K562 (cell line): ENCODE measurements at regions not wholly inside any gene's neighbourhood (a gene's known extent, or its start where the extent isn't known, plus 50 kb on each side); places are given as distances from the start of the nearest gene placed in this dataset.

Experiments
- ATAC-seq: fragments of 200-7000 bp; cut with Tn5 transposase; 3 replicates; pipeline ENCODE4 v1.9.1; 2020; ENCODE audit warnings: moderate library complexity
- BruUV-seq: library from RNA; stranded (reverse); fragments of 400-500 nt; replicated peaks from 2 replicates; lab custom pipeline; 2021; lab: Mats Ljungman, UMichigan
- CTCF ChIA-PET: fragments of 300-600 bp; formaldehyde crosslinking; extraction: SDS; loops from one replicate; lab custom pipeline; 2021; ENCODE audit warnings: low intra/inter-chr PET ratio; lab: Yijun Ruan, JAX
- POLR2A ChIA-PET: fragments of 300-600, 350-650 bp; sonication (Branson Sonifier 250); formaldehyde crosslinking; extraction: SDS; loops from one replicate; lab custom pipeline; 2021; ENCODE audit warnings: antibody characterized with exemption, inconsistent platforms; lab: Yijun Ruan, JAX
- DNase-seq, 4 experiments: peaks; one replicate each; pipeline versions ENCODE4 v3.0.0 to v3.0.0-alpha.2; 2011 to 2018; ENCODE audit warnings: low spot score in 3 of 4, mixed read lengths in 3 of 4; ENCODE audit errors: extremely low read depth in 1 of 4
- FAIRE-seq: peaks from 2 replicates; lab custom pipeline; 2011; peaks lifted over from hg19 to GRCh38; lab: Jason Lieb, UNC
- H2AFZ ChIP-seq: 2 replicates; pipeline ENCODE4 v1.6.0; 2011; ENCODE audit warnings: low read depth, low read length, control low read depth, inconsistent platforms
- H3K27ac ChIP-seq: fragments of 200-600 bp; 3 replicates; pipeline ENCODE4 v1.8.0; 2011; ENCODE audit warnings: low read depth, mild to moderate bottlenecking, control low read depth, inconsistent platforms, low read length, moderate library complexity, mixed read lengths; ENCODE audit errors: extremely low read depth
- H3K27me3 ChIP-seq, 2 experiments: fragments of 300-600 bp in 1 of 2; 2 replicates in 1 of 2; 3 replicates in 1 of 2; pipeline versions ENCODE4 v1.6.0 to v1.8.0; 2011; ENCODE audit warnings: inconsistent platforms in 2 of 2, low read length in 2 of 2, mild to moderate bottlenecking in 1 of 2, mixed read lengths in 1 of 2, moderate library complexity in 1 of 2; ENCODE audit not compliant: control insufficient read depth in 2 of 2, insufficient read depth in 2 of 2
- H3K36me3 ChIP-seq: fragments of 300-600 bp; 3 replicates; pipeline ENCODE4 v1.8.0; 2011; ENCODE audit warnings: mild to moderate bottlenecking, low read length, inconsistent platforms; ENCODE audit not compliant: control insufficient read depth, insufficient read depth
- H3K4me1 ChIP-seq, 2 experiments: fragments of 200-600 bp in 1 of 2; replicated peaks in 1 of 2; 2 replicates in 1 of 2; 3 replicates in 1 of 2; pipeline versions ENCODE4 v1.5.1 to v1.8.0; 2011; ENCODE audit warnings: inconsistent platforms in 2 of 2, low read length in 2 of 2, mild to moderate bottlenecking in 1 of 2, mixed read lengths in 1 of 2, moderate library complexity in 1 of 2; ENCODE audit not compliant: control insufficient read depth in 2 of 2, insufficient read depth in 2 of 2
- H3K4me2 ChIP-seq: 2 replicates; pipeline ENCODE4 v1.6.1; 2011; ENCODE audit warnings: low read length, control low read depth, inconsistent platforms, mixed read lengths; ENCODE audit not compliant: insufficient read depth
- H3K4me3 ChIP-seq: fragments of 200-600 bp; sonication (generic), shearing (Covaris generic); 2 replicates; pipeline ENCODE4 v1.5.1; 2016; ENCODE audit warnings: control low read depth, inconsistent platforms
- H3K79me2 ChIP-seq: fragments of 200-600 bp; 3 replicates; pipeline ENCODE4 v1.8.0; 2011; ENCODE audit warnings: low read length, inconsistent platforms; ENCODE audit not compliant: control insufficient read depth, insufficient read depth
- H3K9ac ChIP-seq, 2 experiments: 2 replicates each; pipeline versions ENCODE4 v1.6.0 to v1.6.1; 2011; ENCODE audit warnings: low read depth in 2 of 2, low read length in 2 of 2, control low read depth in 1 of 2, inconsistent platforms in 1 of 2, mild to moderate bottlenecking in 1 of 2, mixed read lengths in 1 of 2; ENCODE audit not compliant: insufficient read depth in 1 of 2
- H3K9me1 ChIP-seq: one replicate; pipeline ENCODE4 v1.6.0; 2011; ENCODE audit warnings: inconsistent platforms, mild to moderate bottlenecking, low read length, moderate library complexity; ENCODE audit not compliant: control insufficient read depth, insufficient read depth
- H3K9me3 ChIP-seq: replicated peaks from 2 replicates; pipeline ENCODE4 v1.5.1; 2011; ENCODE audit warnings: low read depth, low read length, inconsistent platforms; ENCODE audit not compliant: control insufficient read depth, insufficient read depth
- H4K20me1 ChIP-seq: replicated peaks from 2 replicates; pipeline ENCODE4 v1.6.1; 2011; ENCODE audit warnings: low read length, inconsistent platforms, mixed read lengths; ENCODE audit not compliant: control insufficient read depth, insufficient read depth
- CBFA2T2 ChIP-seq: fragments of 450-650 bp; conservative IDR thresholded peaks from 2 replicates; pipeline ENCODE4 v1.6.1; 2017; ENCODE audit warnings: mild to moderate bottlenecking
- DEAF1 ChIP-seq: fragments of 450-650 bp; formaldehyde crosslinking; IDR thresholded peaks from 2 replicates; pipeline ENCODE4 v1.4.0; 2020; ENCODE audit warnings: mild to moderate bottlenecking, moderate library complexity
- E4F1 ChIP-seq: fragments of 250-450 bp; sonication (Bioruptor Pico); IDR thresholded peaks from 2 replicates; pipeline ENCODE4 v1.5.0; 2021; ENCODE audit warnings: mild to moderate bottlenecking, borderline replicate concordance
- FIP1L1 ChIP-seq: fragments of 200-400 bp; formaldehyde crosslinking; IDR thresholded peaks from 2 replicates; pipeline ENCODE4 v1.6.1; 2018; ENCODE audit warnings: mild to moderate bottlenecking, low read depth, low read length; ENCODE audit not compliant: poor library complexity, severe bottlenecking
- GABPB1 ChIP-seq: sonication (generic); formaldehyde crosslinking; IDR thresholded peaks from 2 replicates; pipeline ENCODE4 v1.8.0; 2022; ENCODE audit warnings: mild to moderate bottlenecking, missing genetic modification reagents
- KDM1A ChIP-seq, 2 experiments: fragments of 450-650 bp; IDR thresholded peaks; 2 replicates each; pipeline ENCODE4 v1.6.1; 2016; ENCODE audit warnings: mild to moderate bottlenecking in 2 of 2
- THAP12 ChIP-seq: fragments of 250-450 bp; sonication (Bioruptor Pico); IDR thresholded peaks from 2 replicates; pipeline ENCODE4 v1.9.0; 2021; ENCODE audit warnings: mild to moderate bottlenecking, inconsistent platforms
- WGBS: fragments of 100-300 bp; shearing (Covaris generic); methylation state at CpG from one replicate; pipeline ENCODE4 v1.1.6; 2016; ENCODE audit warnings: low coverage, mixed read lengths; ENCODE audit not compliant: insufficient coverage; ENCODE audit errors: missing lambda C conversion rate; 5-methylcytosine and 5-hydroxymethylcytosine counted together
- in situ Hi-C: fragments of 300-500 bp; cut with MboI; formaldehyde crosslinking; loops from 4 replicates; pipeline ENCODE4 v1.15.0; 2018; ENCODE audit warnings: inconsistent platforms, mixed read lengths
- intact Hi-C: fragments of 100-400 bp; cut with micrococcal nuclease; formaldehyde crosslinking; loops from 2 replicates; pipeline ENCODE4 v1.14.2; 2022

GRCh38 chr12:88698471-88698870 is 118.2 kb upstream of the KITLG start:
- Histone ChIP-seq H3K27ac (no peak overlapping the region), H2AFZ (no peak overlapping the region), H3K27me3 (no peaks in the 10 kb centered on the region), H3K36me3 (no peaks in the 10 kb centered on the region), H3K79me2 (no peaks in the 10 kb centered on the region), H3K4me3 (no peak overlapping the region), H3K9me1 (no peaks in the 10 kb centered on the region), H3K4me2 (no peak overlapping the region), H4K20me1 (no peaks in the 10 kb centered on the region), H3K9ac (no peak overlapping the region), H3K9me3 (peaks cover 2% of the 10 kb centered on the region; the same call in 1 of the 2 replicates), H3K4me1 (no peaks in the 10 kb centered on the region)
- in situ Hi-C loops = no loop called here
- DNase-seq (no peak), FAIRE-seq (no peak), ATAC-seq (no peak)
- no TSS peak for BruUV-seq
- intact Hi-C loops = no loop called here
- TF ChIP-seq CBFA2T2 (no peak), GABPB1 (CRISPR knock-in tag) (no peak), THAP12 (no peak), KDM1A (IDR thresholded peaks at IDR 0.05) (no peak), DEAF1 (no peak), FIP1L1 (no peak), E4F1 (CRISPR knock-in tag) (no peak)
- CTCF ChIA-PET = no interaction called here
- POLR2A ChIA-PET = no interaction called here
- 0% methylated on average over 3 of the region's 3 CpGs for WGBS
